Left ventricle myocardium inferior (tissue), 1 donor: ENCODE measurements at regions not wholly inside any gene's neighbourhood (a gene's known extent, or its start where the extent isn't known, plus 50 kb on each side); places are given as distances from the start of the nearest gene placed in this dataset.

Experiments used
- DNase-seq: peaks from one replicate; pipeline ENCODE4 v3.0.0-alpha.2; 2020
- H3K27ac ChIP-seq: fragments of 200-600 bp; replicated peaks from 2 replicates; pipeline ENCODE4 v1.8.0; 2021
- H3K27me3 ChIP-seq: fragments of 200-600 bp; 2 replicates; pipeline ENCODE4 v1.8.0; 2021; ENCODE audit warnings: low read depth
- H3K36me3 ChIP-seq: fragments of 200-600 bp; 2 replicates; pipeline ENCODE4 v1.8.0; 2021
- H3K4me1 ChIP-seq: fragments of 200-600 bp; 2 replicates; pipeline ENCODE4 v1.8.0; 2021
- H3K4me3 ChIP-seq: fragments of 200-600 bp; 2 replicates; pipeline ENCODE4 v1.8.0; 2021; ENCODE audit warnings: mild to moderate bottlenecking, moderate library complexity
- H3K9me3 ChIP-seq: fragments of 200-600 bp; replicated peaks from 2 replicates; pipeline ENCODE4 v1.8.0; 2021
- CTCF ChIP-seq: fragments of 200-600 bp; IDR thresholded peaks from 2 replicates; pipeline ENCODE4 v1.8.0; 2021; ENCODE audit warnings: antibody characterized with exemption, mild to moderate bottlenecking, borderline replicate concordance
- intact Hi-C: fragments of 100-400 bp; cut with micrococcal nuclease; formaldehyde crosslinking; loops from one replicate; pipeline ENCODE4 v1.11.0; 2022
- donor health status: DM: no; HTN: yes; CAD: no; lungs with severe emphysema.

DNA sequence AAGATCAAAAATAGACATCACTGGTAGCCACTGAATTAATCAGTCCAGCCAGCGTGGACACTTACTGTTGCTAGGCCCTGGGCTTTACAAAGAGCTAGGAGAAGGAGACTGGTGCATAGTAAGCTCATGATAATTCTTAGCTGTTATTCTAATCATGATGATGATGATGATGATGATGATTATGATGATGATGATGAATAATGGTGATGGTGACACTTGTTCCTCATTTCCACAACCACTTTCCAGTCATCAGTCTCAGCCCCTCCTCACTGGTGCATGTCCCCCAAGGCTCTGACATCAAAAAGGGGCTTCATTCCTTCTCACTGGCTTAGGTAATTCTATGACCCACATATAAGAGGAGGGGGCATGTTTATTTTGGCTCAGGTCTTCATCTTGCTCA, 701.0 kb downstream of the PTPRU start:
- no peak for TF ChIP-seq CTCF
- Histone ChIP-seq H3K27me3 (peaks cover 30% of the 10 kb centered on the region), H3K4me3 (no peak overlapping the region), H3K4me1 (no peaks in the 10 kb centered on the region), H3K9me3 (no peaks in the 10 kb centered on the region), H3K27ac (no peak overlapping the region), H3K36me3 (no peaks in the 10 kb centered on the region)
- intact Hi-C loops = no loop called here
- DNase-seq = no peak

DNA sequence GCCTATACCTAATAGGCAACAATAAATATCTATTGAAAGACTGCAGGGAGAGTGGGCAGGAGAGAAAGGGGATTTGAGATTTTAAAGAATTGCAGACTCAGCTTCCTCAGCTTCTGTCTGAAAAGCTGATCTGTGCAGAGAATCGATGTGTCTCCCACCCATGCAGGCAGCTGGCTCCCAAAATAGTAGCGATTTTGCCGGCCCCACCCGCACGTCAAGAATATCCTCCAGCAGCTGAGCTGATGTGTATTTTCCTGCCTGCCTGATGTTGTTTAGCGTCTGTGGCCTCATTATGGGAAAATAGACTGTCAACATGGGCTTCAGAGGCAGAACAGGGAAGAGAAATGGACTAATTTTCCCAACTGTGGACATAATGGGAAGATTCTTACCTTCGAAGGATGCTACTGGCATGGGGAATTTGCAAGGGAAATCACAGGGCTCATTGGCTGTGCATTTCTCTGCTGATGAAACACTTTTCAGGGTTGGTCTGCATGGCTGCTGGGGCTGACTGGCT, 699.8 kb downstream of the PTPRU start:
- H3K27ac ChIP-seq = no peak overlapping the region
- H3K4me1 ChIP-seq = no peaks in the 10 kb centered on the region
- no peaks in the 10 kb centered on the region for H3K36me3 ChIP-seq
- no peaks in the 10 kb centered on the region for H3K9me3 ChIP-seq
- no peak for DNase-seq
- no peak for TF ChIP-seq CTCF
- H3K27me3 ChIP-seq = peaks cover 30% of the 10 kb centered on the region
- H3K4me3 ChIP-seq = no peak overlapping the region
- intact Hi-C loops = no loop called here

GRCh38 chr1:29934255-29934772, 698.0 kb downstream of the PTPRU start:
- DNase-seq = no peak
- no peak for TF ChIP-seq CTCF
- H3K36me3 ChIP-seq = no peaks in the 10 kb centered on the region
- no peaks in the 10 kb centered on the region for H3K9me3 ChIP-seq
- intact Hi-C loops = no loop called here
- H3K4me3 ChIP-seq = no peak overlapping the region
- no peaks in the 10 kb centered on the region for H3K4me1 ChIP-seq
- peaks cover 38% of the 10 kb centered on the region for H3K27me3 ChIP-seq
- H3K27ac ChIP-seq = no peak overlapping the region

- Histone ChIP-seq H3K4me1 (no peaks in the 10 kb centered on the region), H3K36me3 (no peaks in the 10 kb centered on the region), H3K27ac (no peak overlapping the region), H3K27me3 (peaks cover 51% of the 10 kb centered on the region), H3K9me3 (no peaks in the 10 kb centered on the region), H3K4me3 (no peak overlapping the region)
- intact Hi-C loops = no loop called here
- no peak for DNase-seq
- TF ChIP-seq CTCF = no peak
These were observed 696.7 kb downstream of the PTPRU start for GRCh38 chr1:29933067-29933466.

GRCh38 chr1:29932626-29933025, 696.3 kb downstream of the PTPRU start:
- Histone ChIP-seq H3K4me1 (no peaks in the 10 kb centered on the region), H3K36me3 (no peaks in the 10 kb centered on the region), H3K27me3 (peaks cover 55% of the 10 kb centered on the region), H3K9me3 (no peaks in the 10 kb centered on the region), H3K27ac (no peak overlapping the region), H3K4me3 (no peak overlapping the region)
- no peak for TF ChIP-seq CTCF
- DNase-seq = no peak
- intact Hi-C loops = no loop called here
